Nephron progenitor cell (in vitro differentiated cells): ENCODE measurements at regions not wholly inside any gene's neighbourhood (a gene's known extent, or its start where the extent isn't known, plus 50 kb on each side); places are given as distances from the start of the nearest gene placed in this dataset.

Experiments
- DNase-seq: peaks from one replicate; pipeline ENCODE4 v3.0.0; 2021
- H3K27ac Mint-ChIP-seq: 2 replicates; pipeline ENCODE4 v1.8.0; 2021; ENCODE audit warnings: mild to moderate bottlenecking, moderate library complexity, mixed read lengths
- H3K27me3 Mint-ChIP-seq: 2 replicates; pipeline ENCODE4 v1.8.0; 2021; ENCODE audit warnings: mild to moderate bottlenecking, low read depth, mixed read lengths; ENCODE audit not compliant: poor library complexity
- H3K36me3 Mint-ChIP-seq: 2 replicates; pipeline ENCODE4 v1.8.0; 2021; ENCODE audit warnings: low read depth, mixed read lengths
- H3K4me1 Mint-ChIP-seq: 2 replicates; pipeline ENCODE4 v1.8.0; 2021; ENCODE audit warnings: mixed read lengths
- H3K4me3 Mint-ChIP-seq: 2 replicates; pipeline ENCODE4 v1.8.0; 2021; ENCODE audit warnings: mild to moderate bottlenecking, moderate library complexity, mixed read lengths
- H3K9me3 Mint-ChIP-seq: 2 replicates; pipeline ENCODE4 v1.8.0; 2021; ENCODE audit warnings: mild to moderate bottlenecking, moderate library complexity, mixed read lengths
- CTCF ChIP-seq: fragments of 200-600 bp; sonication (generic); IDR thresholded peaks from 2 replicates; pipeline ENCODE4 v1.5.0; 2021; ENCODE audit warnings: antibody characterized with exemption

GRCh38 chrX:13177921-13178566 lies 133.6 kb upstream of the FAM9C start:
- H3K9me3 Mint-ChIP-seq: peaks cover 54% of the 10 kb centered on the region
- H3K27ac Mint-ChIP-seq: no peak overlapping the region
- DNase-seq: no peak
- TF ChIP-seq CTCF: no peak
- peaks cover 9% of the 10 kb centered on the region for H3K27me3 Mint-ChIP-seq
- peaks cover 5% of the 10 kb centered on the region for H3K4me1 Mint-ChIP-seq
- no peak overlapping the region for H3K4me3 Mint-ChIP-seq
- peaks cover 4% of the 10 kb centered on the region for H3K36me3 Mint-ChIP-seq

- peaks cover 28% of the 10 kb centered on the region for H3K4me1 Mint-ChIP-seq
- H3K27me3 Mint-ChIP-seq: no peaks in the 10 kb centered on the region
- peaks cover 55% of the 10 kb centered on the region for H3K9me3 Mint-ChIP-seq
- peaks cover 13% of the 10 kb centered on the region for H3K36me3 Mint-ChIP-seq
- no peak for TF ChIP-seq CTCF
- H3K27ac Mint-ChIP-seq: no peak overlapping the region
- no peak overlapping the region for H3K4me3 Mint-ChIP-seq
- no peak for DNase-seq
Observed at GRCh38 chrX:13175056-13175455, 130.6 kb upstream of the FAM9C start.

GRCh38 chrX:13170966-13171558 lies 126.6 kb upstream of the FAM9C start:
- no peaks in the 10 kb centered on the region for H3K27me3 Mint-ChIP-seq
- no peak overlapping the region for H3K4me3 Mint-ChIP-seq
- peaks cover 17% of the 10 kb centered on the region for H3K36me3 Mint-ChIP-seq
- peaks cover 46% of the 10 kb centered on the region for H3K4me1 Mint-ChIP-seq
- H3K9me3 Mint-ChIP-seq: peaks cover 69% of the 10 kb centered on the region
- no peak overlapping the region for H3K27ac Mint-ChIP-seq
- no peak for TF ChIP-seq CTCF
- DNase-seq: no peak

- no peak overlapping the region for H3K27ac Mint-ChIP-seq
- H3K27me3 Mint-ChIP-seq: no peaks in the 10 kb centered on the region
- H3K4me1 Mint-ChIP-seq: peaks cover 56% of the 10 kb centered on the region
Observed at GRCh38 chrX:13169684-13170083, 125.3 kb upstream of the FAM9C start.

GRCh38 chrX:13168269-13168668 lies 123.8 kb upstream of the FAM9C start:
- H3K27me3 Mint-ChIP-seq: peaks cover 4% of the 10 kb centered on the region
- no peak for TF ChIP-seq CTCF
- peaks cover 61% of the 10 kb centered on the region for H3K9me3 Mint-ChIP-seq
- peaks cover 60% of the 10 kb centered on the region for H3K4me1 Mint-ChIP-seq
- H3K27ac Mint-ChIP-seq: peak overlapping the region; percentile 98
- H3K4me3 Mint-ChIP-seq: no peak overlapping the region
- H3K36me3 Mint-ChIP-seq: peaks cover 17% of the 10 kb centered on the region
- DNase-seq: no peak

More at GRCh38 chrX:13169684-13170083, 125.3 kb upstream of the FAM9C start:
- no peak for TF ChIP-seq CTCF
- no peak overlapping the region for H3K4me3 Mint-ChIP-seq
- DNase-seq: no peak
- peaks cover 61% of the 10 kb centered on the region for H3K9me3 Mint-ChIP-seq
- peaks cover 17% of the 10 kb centered on the region for H3K36me3 Mint-ChIP-seq
